Nucleus accumbens (tissue), 56 donors: ENCODE measurements at regions not wholly inside any gene's neighbourhood (a gene's known extent, or its start where the extent isn't known, plus 50 kb on each side); places are given as distances from the start of the nearest gene placed in this dataset.

Experiments used
- DNase-seq, 56 donors: peaks; one replicate each; lab custom pipeline; 2025; lab: John Stamatoyannopoulos, UW

DNA sequence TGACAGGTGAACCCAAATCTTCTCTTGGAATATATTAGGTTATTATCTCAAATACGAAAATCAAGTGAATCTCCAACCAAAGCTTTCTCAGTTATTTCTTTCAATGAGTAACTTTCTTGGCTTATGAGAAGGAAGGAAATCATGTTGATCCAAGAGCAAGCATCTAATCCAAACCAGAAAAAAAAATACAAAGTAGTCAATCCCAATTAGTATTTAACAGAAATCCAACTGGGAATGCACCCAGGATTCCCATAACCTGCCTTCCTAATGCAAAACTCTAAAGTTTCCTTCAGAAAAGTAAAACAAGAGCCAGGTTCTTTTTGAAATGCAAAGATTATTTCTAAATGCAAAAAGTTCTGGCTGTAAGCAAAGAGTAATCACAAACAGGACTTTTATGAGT is 289.3 kb downstream of the SHOX2 start:
- DNase-seq, result no peak

DNA sequence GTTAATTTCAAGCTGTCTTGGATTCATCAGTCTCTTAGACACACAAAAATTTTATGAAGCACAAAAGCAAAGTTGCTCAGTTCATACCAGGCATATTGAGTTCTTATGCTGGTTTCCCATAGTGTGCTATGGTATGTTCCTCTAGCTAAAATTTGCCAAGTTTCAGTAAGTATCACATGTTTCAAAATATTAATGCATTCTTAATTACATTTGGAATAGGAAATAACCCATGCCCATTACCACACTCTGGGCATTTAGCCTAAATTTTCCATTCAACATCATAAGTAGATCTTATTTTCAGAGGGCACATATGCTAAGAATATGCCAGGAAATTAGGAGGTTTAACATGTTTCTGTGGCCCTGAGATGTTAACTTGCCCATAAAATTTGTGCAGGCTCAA is 289.9 kb downstream of the SHOX2 start:
- DNase-seq, result no peak

DNA sequence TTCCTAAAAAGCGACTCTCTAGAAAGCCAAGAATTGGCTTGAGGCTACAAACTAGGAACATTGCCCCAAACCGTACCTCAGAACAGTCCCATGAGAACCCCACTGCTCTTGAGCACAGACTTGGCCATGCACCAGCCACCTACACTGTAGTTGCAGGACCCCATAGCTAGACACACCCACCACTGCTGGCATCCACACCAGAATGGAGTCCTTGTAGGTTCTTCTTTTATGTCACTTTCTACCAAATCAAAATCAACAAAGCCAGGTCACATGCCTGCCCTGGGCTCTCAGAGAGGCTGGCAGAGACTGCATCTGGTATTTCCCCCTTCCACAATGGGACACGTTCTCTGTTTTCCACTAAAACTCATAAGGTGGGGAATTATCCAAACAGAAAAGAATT is 290.5 kb downstream of the SHOX2 start:
- DNase-seq, result no peak

DNA sequence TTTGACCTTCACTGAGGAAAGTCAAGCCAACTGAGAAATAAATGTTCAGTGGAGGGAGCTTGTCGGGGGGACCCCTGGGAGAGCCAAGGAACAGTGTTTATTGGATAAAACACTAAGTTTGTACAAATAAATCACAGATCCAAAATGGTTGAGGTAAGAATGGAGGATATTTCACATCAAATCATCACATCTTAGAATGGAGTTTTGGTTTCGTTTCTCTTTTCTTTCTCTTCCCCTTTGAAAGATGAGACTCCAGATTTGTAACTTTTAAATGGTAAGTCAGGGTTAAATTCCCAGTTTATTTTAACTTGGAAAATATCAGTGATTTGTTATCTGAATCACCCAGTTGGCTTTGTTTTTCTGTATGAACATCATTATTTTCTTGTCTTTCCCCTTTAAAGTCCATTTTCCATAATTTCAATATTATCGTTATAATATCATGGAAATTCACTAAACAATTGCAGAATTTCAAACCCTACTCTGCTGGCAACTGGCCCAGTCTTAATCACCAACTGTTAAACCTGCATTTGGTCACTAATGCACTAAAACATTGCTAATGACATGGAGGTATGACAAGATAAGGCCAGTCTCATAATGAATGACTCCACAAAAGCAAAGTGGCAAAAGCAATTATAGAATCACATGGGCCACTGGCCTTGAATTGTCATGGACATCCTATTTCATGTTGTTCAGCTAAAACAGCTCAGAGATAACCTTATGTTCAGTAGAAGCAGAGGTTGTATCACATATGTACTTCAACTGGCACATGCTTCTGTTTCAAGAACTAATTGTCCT is 295.1 kb downstream of the SHOX2 start:
- no peak for DNase-seq

DNA sequence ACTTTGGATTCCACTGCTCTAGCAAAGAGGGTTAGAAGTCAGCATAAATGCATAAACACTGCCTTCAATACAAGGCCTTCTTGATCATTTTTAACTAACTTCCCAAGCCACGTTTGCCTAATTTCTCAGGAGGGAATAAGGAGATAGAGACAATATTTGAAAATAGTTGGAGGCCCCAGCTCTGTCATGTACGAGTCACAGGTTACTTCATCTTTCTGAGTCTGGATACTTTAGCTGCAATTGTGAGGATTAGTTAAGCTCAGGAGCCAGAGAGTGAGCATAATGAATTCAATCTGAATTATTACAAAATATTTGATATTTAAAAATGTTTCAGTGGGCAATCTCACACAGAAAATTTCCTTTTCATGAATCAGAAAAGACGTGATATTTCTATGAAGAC is 298.9 kb downstream of the SHOX2 start:
- DNase-seq, result no peak

DNA sequence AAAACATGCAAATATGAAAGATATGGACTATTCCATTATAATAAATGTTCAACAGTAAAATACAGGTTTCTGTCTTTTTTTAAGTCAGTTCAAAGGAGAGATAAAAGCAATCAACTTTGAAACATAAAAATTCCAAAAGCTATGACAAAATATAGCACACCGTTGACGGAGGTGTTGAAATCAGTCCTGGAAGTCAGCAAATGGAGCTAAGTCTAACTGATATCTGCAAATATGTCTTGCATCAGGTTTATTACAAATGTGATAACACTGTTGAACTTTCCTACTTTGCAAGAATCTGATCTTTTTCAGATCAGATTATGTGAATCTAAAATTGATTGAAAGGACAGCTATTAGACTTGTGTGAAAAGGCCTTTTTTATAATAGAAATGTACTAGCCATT is 300.7 kb downstream of the SHOX2 start:
- no peak for DNase-seq

DNA sequence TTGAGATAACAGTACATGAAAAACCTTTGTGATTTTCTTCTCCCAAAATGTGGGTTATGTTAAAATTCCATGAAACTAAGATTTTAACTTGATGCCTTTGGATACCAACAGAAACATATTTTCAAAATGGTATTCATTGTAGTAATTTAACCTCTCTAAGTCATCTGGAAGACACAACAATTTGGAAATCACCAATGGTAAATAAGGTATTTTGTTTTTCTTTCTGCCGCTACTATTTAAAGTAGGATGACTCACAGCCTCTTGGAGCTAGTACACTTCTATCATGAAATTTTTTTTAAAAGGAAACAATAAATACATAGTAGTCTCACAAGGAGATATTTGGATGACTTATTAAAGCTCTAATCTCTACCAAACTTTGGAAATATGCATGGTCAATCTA is 291.6 kb upstream of the VEPH1 start:
- no peak for DNase-seq

DNA sequence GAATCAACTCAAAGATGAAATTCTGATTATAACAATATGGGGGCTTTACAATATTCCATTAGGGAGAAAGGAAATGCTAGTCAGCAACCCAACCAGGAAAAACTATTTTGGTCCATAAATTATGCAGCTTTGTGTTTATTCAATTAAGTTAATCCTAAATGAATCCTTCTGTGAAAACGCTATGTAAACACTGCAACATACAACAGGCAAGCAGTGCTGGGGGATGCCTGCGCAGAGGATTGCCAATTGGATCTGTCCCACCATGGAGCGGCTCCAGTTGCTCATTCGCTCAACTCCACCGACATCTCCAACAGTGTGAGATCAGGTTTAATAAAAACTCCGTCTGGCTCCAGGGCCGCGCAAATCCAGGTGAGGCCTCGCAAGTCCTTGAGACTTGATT is 290.5 kb upstream of the VEPH1 start:
- DNase-seq, result no peak

DNA sequence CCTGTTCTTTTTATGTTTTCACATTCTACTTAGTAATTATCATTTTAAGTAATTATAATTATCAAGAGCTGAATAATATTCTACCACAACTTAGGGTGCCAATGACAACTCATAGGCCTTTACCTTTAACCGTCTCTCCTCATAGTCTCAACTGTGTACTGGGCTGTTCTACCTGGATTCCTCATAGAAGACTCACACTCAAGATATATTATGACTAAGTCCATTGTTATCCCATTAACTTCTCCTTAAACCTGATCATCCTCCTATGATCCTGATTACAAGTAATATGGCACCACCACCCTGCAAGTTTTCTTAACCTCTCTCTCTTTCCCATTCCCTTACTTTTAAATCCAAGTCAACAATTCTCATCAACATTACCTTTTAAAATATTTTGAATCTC is 285.9 kb upstream of the VEPH1 start:
- no peak for DNase-seq

DNA sequence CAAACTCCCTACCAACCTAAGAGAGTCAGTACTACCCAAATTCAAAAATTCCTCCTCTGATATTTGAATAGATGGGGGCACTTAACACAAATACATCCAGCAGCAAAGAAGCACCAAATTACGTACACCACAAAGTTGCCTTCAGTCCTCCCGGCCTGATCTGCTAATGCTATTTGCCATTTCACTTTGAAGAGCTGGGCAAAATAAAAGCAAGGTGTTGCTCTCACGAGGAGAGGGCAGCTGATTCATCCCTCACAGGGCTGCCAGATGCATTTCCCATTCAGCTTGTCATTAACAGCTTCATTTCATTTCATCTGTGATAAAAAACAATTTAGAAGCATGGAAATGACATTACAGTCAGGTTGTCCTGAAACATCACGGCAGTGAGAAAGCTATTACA is 283.4 kb upstream of the VEPH1 start:
- DNase-seq, result peak in 4 of 56 donors; percentile 2 to 28 (median 8)

DNA sequence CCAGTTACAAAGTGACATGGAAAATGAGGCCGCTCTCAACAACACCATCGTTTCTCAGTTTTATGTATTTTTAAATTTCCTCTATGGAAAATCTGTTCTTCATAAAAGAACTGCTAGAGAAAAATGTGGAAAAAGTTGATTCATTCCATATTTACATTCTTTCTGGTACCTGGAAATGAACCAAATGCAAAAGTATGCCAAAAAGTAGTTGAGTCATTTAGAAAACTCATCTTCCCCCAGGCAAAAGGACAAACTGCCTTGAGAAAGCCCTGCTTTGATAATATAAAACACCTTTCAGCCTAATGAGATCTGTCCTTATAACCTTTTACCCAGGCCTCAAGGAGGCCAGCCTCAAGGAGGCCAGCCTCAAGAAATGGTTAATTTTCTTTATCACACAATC is 283.0 kb upstream of the VEPH1 start:
- DNase-seq, result no peak

DNA sequence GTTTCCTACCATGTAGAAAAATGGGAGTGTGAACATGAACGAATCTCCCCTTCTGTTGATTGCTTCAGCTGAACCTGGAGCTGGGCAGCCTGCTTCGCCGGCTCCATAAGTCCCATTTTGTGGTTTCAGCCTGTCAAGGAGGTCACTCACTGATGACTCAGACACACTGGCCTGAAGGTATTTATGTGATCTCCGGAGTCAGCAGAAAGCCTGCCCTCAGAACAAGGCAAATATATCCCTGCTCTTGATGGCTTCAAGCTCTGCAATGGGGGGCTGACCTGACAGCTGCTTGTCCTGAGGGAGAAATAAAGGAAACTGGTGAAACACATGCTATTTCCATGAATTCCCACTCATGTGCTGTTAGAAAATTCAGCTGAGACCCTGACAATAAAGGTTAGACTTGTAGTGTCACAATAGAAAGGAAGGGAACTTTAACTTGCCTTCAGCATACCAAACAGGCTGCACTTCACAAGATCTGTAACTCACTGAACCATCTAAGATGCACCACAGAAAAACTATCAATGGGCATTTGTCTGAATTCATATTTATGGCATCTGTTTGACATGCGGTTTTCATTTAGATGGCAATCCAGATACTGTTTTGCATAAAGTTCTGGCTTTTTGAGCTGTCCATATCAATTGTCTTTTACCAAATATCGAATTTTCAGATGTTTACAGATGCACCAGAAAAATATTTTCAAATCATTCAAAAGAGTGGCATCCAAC is 282.0 kb upstream of the VEPH1 start:
- no peak for DNase-seq

DNA sequence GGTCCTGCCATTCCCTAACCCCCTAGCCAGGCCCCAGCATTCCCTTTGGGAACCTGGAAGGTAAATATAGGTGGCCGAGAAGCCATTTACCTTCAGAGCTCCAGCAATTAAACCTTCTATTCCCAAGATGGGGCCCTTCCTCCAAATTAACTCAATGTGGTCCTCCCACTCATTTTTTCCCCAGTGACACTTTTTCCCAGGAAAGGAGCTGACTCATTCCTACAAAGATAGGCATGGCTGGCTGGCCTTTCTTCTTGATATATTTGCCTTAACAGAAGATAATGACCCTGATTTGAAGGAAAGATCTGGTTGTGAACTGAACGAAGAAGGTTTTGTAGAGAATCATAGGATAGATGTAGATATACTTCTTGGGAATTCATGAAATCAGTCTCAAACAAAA is 279.0 kb upstream of the VEPH1 start:
- DNase-seq, result no peak

DNA sequence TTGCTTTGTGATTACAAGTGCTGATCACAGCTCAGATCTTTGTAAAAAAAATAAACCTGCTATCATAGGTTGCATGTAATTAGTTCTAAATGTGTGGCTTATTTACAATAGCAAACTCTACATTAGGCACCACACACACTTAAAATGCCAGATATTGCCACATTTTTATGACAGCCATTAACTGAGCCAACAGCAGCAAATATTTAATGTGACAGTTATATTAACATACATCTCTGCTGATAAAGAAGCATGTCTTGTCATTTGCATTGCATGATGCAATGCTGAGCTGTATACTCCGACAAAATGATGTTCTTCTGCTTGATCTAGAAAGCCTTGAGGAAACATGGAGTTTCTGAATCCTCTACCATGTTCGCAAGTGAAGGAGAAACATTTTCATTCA is 273.6 kb upstream of the VEPH1 start:
- DNase-seq, result no peak

DNA sequence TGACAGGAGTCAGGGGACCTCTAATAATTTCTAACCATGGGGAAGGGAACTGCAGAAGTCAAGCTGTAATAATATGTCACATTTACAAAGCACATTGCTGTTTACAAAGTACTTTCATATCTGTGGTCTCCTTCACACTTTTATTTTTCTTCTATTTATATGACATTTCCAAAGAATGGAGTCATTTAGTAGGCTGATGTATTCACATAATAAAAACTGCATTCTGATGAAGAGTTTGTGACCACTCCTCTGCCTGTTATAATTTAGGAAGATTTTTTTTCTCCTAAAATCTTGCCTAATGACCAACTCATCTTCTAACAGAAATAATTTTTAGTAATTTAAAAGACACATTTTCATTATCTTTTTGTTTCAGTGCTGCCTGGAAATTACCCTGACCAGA is 272.2 kb upstream of the VEPH1 start:
- DNase-seq, result no peak

DNA sequence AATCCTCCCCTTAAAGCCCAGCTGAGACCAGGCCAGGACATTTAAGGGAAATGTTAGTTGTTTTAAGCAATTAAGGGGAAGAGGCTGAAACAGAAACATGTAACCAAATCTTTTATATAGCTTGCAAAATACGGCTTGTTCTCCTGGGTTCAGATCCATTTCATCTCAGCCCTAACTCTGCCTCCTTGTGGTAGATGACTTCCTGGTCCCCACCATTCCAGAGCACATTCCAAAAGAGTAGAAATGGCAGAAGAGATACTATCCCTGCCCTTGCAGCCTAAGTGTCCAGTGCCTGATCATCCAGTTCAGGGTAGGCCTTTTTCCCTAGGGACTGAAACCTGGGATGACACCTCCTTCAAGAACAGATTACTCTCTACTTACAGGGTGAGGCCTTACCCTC is 266.2 kb upstream of the VEPH1 start:
- DNase-seq, result no peak

DNA sequence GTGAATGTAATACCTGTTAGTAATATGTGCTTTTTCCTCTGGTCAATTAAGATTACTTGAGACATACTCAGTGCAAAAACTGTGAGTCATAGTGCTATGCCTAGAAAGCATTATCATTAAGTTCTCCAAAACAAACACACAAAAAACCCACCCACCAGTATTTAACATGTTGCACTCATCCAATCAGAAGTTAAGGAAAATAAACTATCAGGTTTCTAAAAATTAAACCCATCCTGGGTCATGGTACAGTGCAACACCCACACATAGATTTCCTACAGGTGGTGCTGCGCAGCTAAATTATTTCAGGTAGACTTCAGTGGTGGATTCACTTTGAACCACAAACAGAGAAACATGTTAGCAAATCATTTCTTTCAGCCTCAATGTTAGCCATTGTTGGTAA is 264.4 kb upstream of the VEPH1 start:
- no peak for DNase-seq

DNA sequence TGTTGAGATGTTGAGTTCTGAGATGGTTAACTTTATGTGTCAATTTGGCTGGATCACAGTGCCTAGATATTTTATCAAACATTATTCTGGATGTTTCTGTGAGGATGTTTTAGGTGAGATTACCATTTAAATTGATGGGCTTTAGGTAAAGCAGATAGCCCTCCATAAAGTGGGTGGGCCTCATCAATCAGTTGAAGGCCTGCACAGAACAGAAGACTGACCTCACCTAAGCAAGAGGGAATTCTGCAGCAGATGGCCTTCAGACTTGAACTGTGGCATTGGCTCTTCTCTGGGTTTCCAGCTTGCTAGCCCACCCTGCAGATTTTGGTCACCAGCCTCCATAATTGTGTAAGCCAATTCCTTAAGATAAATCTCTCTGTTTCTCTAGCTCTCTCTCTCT is 260.4 kb upstream of the VEPH1 start:
- DNase-seq, result no peak

DNA sequence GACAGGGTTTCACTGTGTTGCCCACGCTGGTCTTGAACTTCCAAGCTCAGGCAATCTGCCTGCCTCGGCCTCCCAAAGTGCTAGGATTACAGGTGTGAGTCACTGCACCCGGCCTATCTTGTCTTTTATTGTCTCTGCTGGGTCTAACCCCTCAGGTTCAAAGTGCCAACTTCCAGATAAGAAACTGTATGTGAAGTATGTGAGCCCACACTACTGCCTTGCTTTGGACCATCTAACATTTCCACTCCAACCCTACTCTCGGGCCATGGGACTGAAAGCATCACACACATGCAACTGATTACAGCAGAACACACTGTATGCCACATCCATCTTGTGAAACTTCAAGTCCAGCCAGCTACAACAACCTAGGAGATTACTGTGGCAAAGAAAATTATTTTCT is 256.1 kb upstream of the VEPH1 start:
- DNase-seq, result no peak

DNA sequence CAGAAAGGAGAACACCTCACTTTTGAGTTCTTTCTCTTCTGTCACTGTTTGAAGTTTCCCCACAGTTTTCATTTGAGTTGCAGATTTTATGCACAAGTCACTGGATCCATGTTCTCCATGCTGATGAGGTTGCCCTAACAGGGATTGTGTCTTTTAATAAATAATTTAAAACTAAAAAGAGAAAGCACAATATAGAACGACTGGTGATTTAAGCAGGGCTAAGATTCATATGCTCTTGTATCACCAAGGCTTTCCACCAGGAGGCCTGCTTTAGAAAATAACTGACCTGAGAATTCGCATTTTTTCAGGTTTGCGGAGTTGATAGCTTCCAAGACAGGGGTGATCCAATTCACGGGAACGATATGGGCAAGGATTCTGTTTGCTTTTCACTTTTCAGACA is 252.0 kb upstream of the VEPH1 start:
- DNase-seq, result no peak

DNA sequence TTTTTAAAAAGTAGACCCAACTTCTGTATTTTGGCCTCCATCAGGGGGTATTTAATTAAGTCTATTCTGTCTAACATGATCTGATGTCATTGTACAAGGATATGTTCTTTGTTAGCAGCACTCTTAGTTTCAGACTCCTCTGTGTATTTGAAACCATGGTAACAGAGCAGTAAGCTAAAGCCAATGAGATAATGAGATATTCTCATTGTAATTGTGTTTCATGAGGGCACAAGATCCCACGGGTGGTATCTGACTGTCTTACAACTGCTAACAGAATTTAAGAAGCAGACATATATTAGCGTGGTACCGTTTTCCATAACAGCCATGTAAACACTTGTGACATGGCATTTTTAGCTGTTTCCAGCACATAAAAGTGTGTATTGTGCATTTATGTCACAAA is 251.2 kb upstream of the VEPH1 start:
- DNase-seq, result no peak

DNA sequence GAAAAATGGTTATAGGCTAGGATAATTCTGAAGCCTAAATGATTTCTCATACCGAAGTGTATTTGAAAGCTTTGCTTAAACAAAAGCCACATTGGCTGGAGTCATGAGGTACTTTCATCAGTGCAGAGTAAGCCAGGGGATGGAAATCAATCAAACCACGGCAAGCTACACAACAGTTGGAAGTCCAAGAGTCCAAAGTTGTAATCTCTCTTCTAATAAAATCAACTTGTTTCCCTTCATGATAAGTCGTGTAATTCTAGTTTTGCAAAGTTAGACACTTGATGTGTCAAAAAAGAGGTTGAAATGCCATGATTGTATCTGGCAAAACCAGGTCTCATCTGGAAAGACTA is 250.5 kb upstream of the VEPH1 start:
- no peak for DNase-seq
